ENCODE measurements at regions not wholly inside any gene's neighbourhood (a gene's known extent, or its start where the extent isn't known, plus 50 kb on each side); places are given as distances from the start of the nearest gene placed in this dataset.

- TF ChIP-seq, protein P1, sequence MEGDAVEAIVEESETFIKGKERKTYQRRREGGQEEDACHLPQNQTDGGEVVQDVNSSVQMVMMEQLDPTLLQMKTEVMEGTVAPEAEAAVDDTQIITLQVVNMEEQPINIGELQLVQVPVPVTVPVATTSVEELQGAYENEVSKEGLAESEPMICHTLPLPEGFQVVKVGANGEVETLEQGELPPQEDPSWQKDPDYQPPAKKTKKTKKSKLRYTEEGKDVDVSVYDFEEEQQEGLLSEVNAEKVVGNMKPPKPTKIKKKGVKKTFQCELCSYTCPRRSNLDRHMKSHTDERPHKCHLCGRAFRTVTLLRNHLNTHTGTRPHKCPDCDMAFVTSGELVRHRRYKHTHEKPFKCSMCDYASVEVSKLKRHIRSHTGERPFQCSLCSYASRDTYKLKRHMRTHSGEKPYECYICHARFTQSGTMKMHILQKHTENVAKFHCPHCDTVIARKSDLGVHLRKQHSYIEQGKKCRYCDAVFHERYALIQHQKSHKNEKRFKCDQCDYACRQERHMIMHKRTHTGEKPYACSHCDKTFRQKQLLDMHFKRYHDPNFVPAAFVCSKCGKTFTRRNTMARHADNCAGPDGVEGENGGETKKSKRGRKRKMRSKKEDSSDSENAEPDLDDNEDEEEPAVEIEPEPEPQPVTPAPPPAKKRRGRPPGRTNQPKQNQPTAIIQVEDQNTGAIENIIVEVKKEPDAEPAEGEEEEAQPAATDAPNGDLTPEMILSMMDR (IDR thresholded peaks at IDR 0.05; ENCODE audit: borderline replicate concordance, control extremely low read depth, extremely low read depth, insufficient read depth, missing control alignments) = no peak
These were observed 615.4 kb upstream of the PKDCC start for GRCh38 chr2:41432459-41432858.

GRCh38 chr2:41434991-41435390 is 612.8 kb upstream of the PKDCC start:
- TF ChIP-seq, protein P1 (IDR thresholded peaks at IDR 0.05; ENCODE audit: borderline replicate concordance, control extremely low read depth, extremely low read depth, insufficient read depth, missing control alignments) = no peak
- DNase-seq (ENCODE audit: low spot score) = no peak
- in situ Hi-C loops (cut with MboI; ENCODE audit: low sequenced_read_pairs, unreplicated experiment) = no loop called here

More at GRCh38 chr2:41432459-41432858, 615.4 kb upstream of the PKDCC start:
- in situ Hi-C loops (cut with MboI; ENCODE audit: low sequenced_read_pairs, unreplicated experiment) = no loop called here
- DNase-seq (ENCODE audit: low spot score) = no peak

- TF ChIP-seq, protein P1 (IDR thresholded peaks at IDR 0.05; ENCODE audit: borderline replicate concordance, control extremely low read depth, extremely low read depth, insufficient read depth, missing control alignments) = no peak
- no peak for DNase-seq (ENCODE audit: low spot score)
- in situ Hi-C loops (cut with MboI; ENCODE audit: low sequenced_read_pairs, unreplicated experiment) = no loop called here
These were observed 605.9 kb upstream of the PKDCC start for GRCh38 chr2:41441958-41442357.

DNA sequence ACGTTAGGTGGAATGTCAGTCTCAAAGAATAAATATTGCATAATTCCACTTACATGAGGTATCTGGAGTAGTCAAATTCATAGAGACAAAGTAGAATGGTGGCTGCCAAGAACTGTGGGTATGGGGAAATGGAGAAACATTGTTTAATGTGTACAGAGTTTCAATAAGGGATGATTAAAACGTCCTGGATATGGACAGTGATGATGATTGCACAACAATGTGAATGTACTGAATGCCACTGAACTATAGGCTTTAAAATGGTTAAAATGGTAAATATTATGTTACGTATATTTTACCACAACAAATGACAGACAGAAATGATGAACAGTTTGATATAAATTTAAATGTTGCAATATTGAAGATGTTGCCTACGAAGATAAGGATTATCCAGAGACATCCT is 602.0 kb upstream of the PKDCC start:
- in situ Hi-C loops (cut with MboI; ENCODE audit: low sequenced_read_pairs, unreplicated experiment) = no loop called here
- DNase-seq (ENCODE audit: low spot score) = no peak
- TF ChIP-seq, protein P1 (IDR thresholded peaks at IDR 0.05; ENCODE audit: borderline replicate concordance, control extremely low read depth, extremely low read depth, insufficient read depth, missing control alignments) = no peak

- TF ChIP-seq, protein P1 (IDR thresholded peaks at IDR 0.05; ENCODE audit: borderline replicate concordance, control extremely low read depth, extremely low read depth, insufficient read depth, missing control alignments) = no peak
- in situ Hi-C loops (cut with MboI; ENCODE audit: low sequenced_read_pairs, unreplicated experiment) = no loop called here
- DNase-seq (ENCODE audit: low spot score) = no peak
These were observed 601.6 kb upstream of the PKDCC start for GRCh38 chr2:41446266-41446665.

DNA sequence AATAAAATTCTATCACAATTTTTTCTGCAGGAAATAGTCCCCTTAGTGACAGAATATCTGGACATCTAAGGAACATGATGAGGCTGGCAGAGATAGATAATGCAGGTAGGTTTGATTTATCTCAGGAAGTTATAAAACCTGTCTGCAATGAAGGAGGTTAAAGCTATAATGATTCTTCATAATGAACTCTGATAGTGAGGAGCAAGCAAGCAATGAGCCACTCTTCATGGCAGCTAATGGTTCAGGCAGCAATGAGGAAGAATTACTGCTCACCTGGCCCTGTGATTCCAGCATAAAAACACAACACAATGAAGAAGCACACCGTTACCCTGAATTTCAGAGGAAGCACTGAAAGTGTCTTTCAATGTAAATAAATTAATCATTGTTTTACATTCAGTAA is 599.6 kb upstream of the PKDCC start:
- in situ Hi-C loops (cut with MboI; ENCODE audit: low sequenced_read_pairs, unreplicated experiment) = no loop called here
- TF ChIP-seq, protein P1 (IDR thresholded peaks at IDR 0.05; ENCODE audit: borderline replicate concordance, control extremely low read depth, extremely low read depth, insufficient read depth, missing control alignments) = no peak

GRCh38 chr2:41457026-41457425 is 590.8 kb upstream of the PKDCC start:
- in situ Hi-C loops (cut with MboI; ENCODE audit: low sequenced_read_pairs, unreplicated experiment) = no loop called here
- TF ChIP-seq, protein P1 (IDR thresholded peaks at IDR 0.05; ENCODE audit: borderline replicate concordance, control extremely low read depth, extremely low read depth, insufficient read depth, missing control alignments) = no peak
- DNase-seq (ENCODE audit: low spot score) = no peak

More for the DNA sequence above, 599.6 kb upstream of the PKDCC start:
- DNase-seq (ENCODE audit: low spot score) = no peak

All from GM13976 (cell line).